ENCODE measurements at regions not wholly inside any gene's neighbourhood (a gene's known extent, or its start where the extent isn't known, plus 50 kb on each side); places are given as distances from the start of the nearest gene placed in this dataset.

GRCh38 chr16:72282362-72282761, 110.4 kb upstream of the PMFBP1 start:
- no peak overlapping the region for H3K4me3 ChIP-seq

GRCh38 chr16:72278301-72278700, 106.3 kb upstream of the PMFBP1 start:
- no peak for DNase-seq
- Histone ChIP-seq H3K27ac (replicated peaks) (no peak overlapping the region), H3K4me3 (no peak overlapping the region), H3K4me1 (no peaks in the 10 kb centered on the region), H3K27me3 (ENCODE audit: low read depth) (no peaks in the 10 kb centered on the region), H3K9me3 (replicated peaks) (no peaks in the 10 kb centered on the region), H3K36me3 (no peaks in the 10 kb centered on the region)
- intact Hi-C loops (cut with micrococcal nuclease) = loop anchor here (5.0 kb wide), 1 partner anchor 1914 kb away; no protein-coding TSS in a partner anchor
- no peak for TF ChIP-seq CTCF (IDR thresholded peaks at IDR 0.05; ENCODE audit: borderline replicate concordance)

More at GRCh38 chr16:72282362-72282761, 110.4 kb upstream of the PMFBP1 start:
- Histone ChIP-seq H3K9me3 (replicated peaks) (no peaks in the 10 kb centered on the region), H3K27me3 (ENCODE audit: low read depth) (no peaks in the 10 kb centered on the region), H3K36me3 (no peaks in the 10 kb centered on the region), H3K4me1 (no peaks in the 10 kb centered on the region), H3K27ac (replicated peaks) (no peak overlapping the region)
- TF ChIP-seq CTCF (IDR thresholded peaks at IDR 0.05; ENCODE audit: borderline replicate concordance) = no peak
- intact Hi-C loops (cut with micrococcal nuclease) = no loop called here
- DNase-seq = no peak

GRCh38 chr16:72277749-72278148, 105.8 kb upstream of the PMFBP1 start:
- H3K9me3 ChIP-seq (replicated peaks) = no peaks in the 10 kb centered on the region
- no peaks in the 10 kb centered on the region for H3K4me1 ChIP-seq
- H3K36me3 ChIP-seq = no peaks in the 10 kb centered on the region
- H3K27ac ChIP-seq (replicated peaks) = no peak overlapping the region
- no peak overlapping the region for H3K4me3 ChIP-seq
- intact Hi-C loops (cut with micrococcal nuclease) = loop anchor here (5.0 kb wide), 1 partner anchor 1915 kb away; no protein-coding TSS in a partner anchor
- no peaks in the 10 kb centered on the region for H3K27me3 ChIP-seq (ENCODE audit: low read depth)
- no peak for DNase-seq
- no peak for TF ChIP-seq CTCF (IDR thresholded peaks at IDR 0.05; ENCODE audit: borderline replicate concordance)

GRCh38 chr16:72271699-72272240, 99.8 kb upstream of the PMFBP1 start:
- intact Hi-C loops (cut with micrococcal nuclease) = no loop called here
- no peak for DNase-seq
- H3K4me1 ChIP-seq = no peaks in the 10 kb centered on the region
- no peak for TF ChIP-seq CTCF (IDR thresholded peaks at IDR 0.05; ENCODE audit: borderline replicate concordance)
- H3K27ac ChIP-seq (replicated peaks) = no peak overlapping the region
- H3K4me3 ChIP-seq = no peak overlapping the region
- H3K9me3 ChIP-seq (replicated peaks) = no peaks in the 10 kb centered on the region
- no peaks in the 10 kb centered on the region for H3K36me3 ChIP-seq
- H3K27me3 ChIP-seq (ENCODE audit: low read depth) = no peaks in the 10 kb centered on the region

- intact Hi-C loops (cut with micrococcal nuclease) = no loop called here
- no peaks in the 10 kb centered on the region for H3K27me3 ChIP-seq (ENCODE audit: low read depth)
- no peak for TF ChIP-seq CTCF (IDR thresholded peaks at IDR 0.05; ENCODE audit: borderline replicate concordance)
Observed at GRCh38 chr16:72270531-72270930, 98.6 kb upstream of the PMFBP1 start.

More at GRCh38 chr16:72270531-72270930, 98.6 kb upstream of the PMFBP1 start:
- H3K9me3 ChIP-seq (replicated peaks) = no peaks in the 10 kb centered on the region
- no peaks in the 10 kb centered on the region for H3K36me3 ChIP-seq
- H3K27ac ChIP-seq (replicated peaks) = no peak overlapping the region
- no peak overlapping the region for H3K4me3 ChIP-seq
- no peak for DNase-seq
- no peaks in the 10 kb centered on the region for H3K4me1 ChIP-seq

Measured in left ventricle myocardium inferior (tissue), 1 donor.